HepG2 (cell line): ENCODE measurements at regions not wholly inside any gene's neighbourhood (a gene's known extent, or its start where the extent isn't known, plus 50 kb on each side); places are given as distances from the start of the nearest gene placed in this dataset.

Experiments
- CTCF ChIP-seq: sonication (generic); formaldehyde crosslinking; IDR thresholded peaks from 2 replicates; pipeline ENCODE4 v1.5.0; 2020; ENCODE audit warnings: mild to moderate bottlenecking, missing genetic modification reagents, moderate library complexity
- EZH2 ChIP-seq: conservative IDR thresholded peaks from 2 replicates; pipeline ENCODE4 v1.6.1; 2012; ENCODE audit warnings: mild to moderate bottlenecking, low read depth, low read length, moderate library complexity
- FOXP1 ChIP-seq, 2 experiments: fragments of 450-650 bp in 1 of 2; IDR thresholded peaks; 2 replicates each; pipeline ENCODE4 v1.6.1; 2017 to 2018; ENCODE audit warnings: antibody characterized with exemption in 1 of 2
- MTA1 ChIP-seq: sonication (generic); formaldehyde crosslinking; IDR thresholded peaks from 2 replicates; pipeline ENCODE4 v1.4.0; 2020; ENCODE audit warnings: missing genetic modification reagents, mild to moderate bottlenecking, borderline replicate concordance
- RFX5 ChIP-seq: IDR thresholded peaks from 2 replicates; pipeline ENCODE4 v1.6.1; 2011; ENCODE audit warnings: low read depth, low read length, improper control_type of control experiment
- ZBTB46 ChIP-seq: sonication (generic); formaldehyde crosslinking; IDR thresholded peaks from 2 replicates; pipeline ENCODE4 v1.4.0; 2020; ENCODE audit warnings: mild to moderate bottlenecking, missing genetic modification reagents, borderline replicate concordance
- ZSCAN21 ChIP-seq: sonication (generic); formaldehyde crosslinking; IDR thresholded peaks from 2 replicates; pipeline ENCODE4 v1.8.0; 2022; ENCODE audit warnings: mild to moderate bottlenecking, missing genetic modification reagents, moderate library complexity, borderline replicate concordance
- TF ChIP-seq, protein P1 (sequence below): IDR thresholded peaks from 2 replicates; pipeline ENCODE4 v1.6.1; 2012; ENCODE audit warnings: inconsistent platforms

DNA sequence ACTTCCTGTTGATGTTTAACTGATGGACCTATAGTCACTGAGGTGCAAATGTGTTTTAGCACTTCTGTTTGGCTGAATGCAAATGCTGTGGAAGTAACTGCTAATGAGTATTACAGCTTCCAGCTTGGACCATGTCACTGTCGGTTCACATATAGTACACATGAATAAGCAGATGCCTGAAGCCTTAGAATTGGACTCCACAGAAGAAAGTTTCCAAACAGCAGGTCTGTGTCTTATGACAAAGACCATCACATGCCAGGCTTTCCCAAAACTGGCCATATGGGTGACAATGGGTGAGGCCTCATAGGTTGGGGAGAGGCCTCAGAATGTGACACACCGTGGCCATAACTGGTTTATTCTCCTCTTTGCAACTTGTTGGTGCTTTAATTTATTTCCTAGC lies 241.8 kb downstream of the WNT5A start:
- TF ChIP-seq CTCF (CRISPR knock-in tag), result no peak
- TF ChIP-seq, protein P1, sequence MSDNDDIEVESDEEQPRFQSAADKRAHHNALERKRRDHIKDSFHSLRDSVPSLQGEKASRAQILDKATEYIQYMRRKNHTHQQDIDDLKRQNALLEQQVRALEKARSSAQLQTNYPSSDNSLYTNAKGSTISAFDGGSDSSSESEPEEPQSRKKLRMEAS, result no peak
- TF ChIP-seq ZBTB46, result no peak
- no peak for TF ChIP-seq ZSCAN21
- no peak for TF ChIP-seq EZH2
- no peak for TF ChIP-seq RFX5
- TF ChIP-seq FOXP1 (IDR thresholded peaks at IDR 0.05), result no peak
- no peak for TF ChIP-seq FOXP1 (CRISPR knock-in tag; IDR thresholded peaks at IDR 0.05)
- TF ChIP-seq MTA1, result no peak
